Adrenal gland (tissue), 5 donors: ENCODE measurements at regions not wholly inside any gene's neighbourhood (a gene's known extent, or its start where the extent isn't known, plus 50 kb on each side); places are given as distances from the start of the nearest gene placed in this dataset.

ENCODE experiments used
- POLR2A ChIP-seq, 2 donors: fragments of 450-650 bp; IDR thresholded peaks; one replicate each; pipeline ENCODE4 v1.6.1; 2017; ENCODE audit warnings: antibody characterized with exemption in 2 of 2, mild to moderate bottlenecking in 2 of 2, moderate library complexity in 1 of 2
- TF ChIP-seq, protein P1 (sequence below), 6 experiments: fragments of 450-650 bp in 4 of 6; fragments of 200-600 bp in 2 of 6; sonication (generic) in 1 of 6; IDR thresholded peaks; 1 replicate in 5 of 6; 2 replicates in 1 of 6; pipeline versions ENCODE4 v1.5.1 to v1.8.0; 2016 to 2021; ENCODE audit warnings: antibody characterized with exemption in 6 of 6, mild to moderate bottlenecking in 2 of 6, moderate library complexity in 1 of 6
- donor health status: DM: no; HTN: no; CAD: no.

DNA sequence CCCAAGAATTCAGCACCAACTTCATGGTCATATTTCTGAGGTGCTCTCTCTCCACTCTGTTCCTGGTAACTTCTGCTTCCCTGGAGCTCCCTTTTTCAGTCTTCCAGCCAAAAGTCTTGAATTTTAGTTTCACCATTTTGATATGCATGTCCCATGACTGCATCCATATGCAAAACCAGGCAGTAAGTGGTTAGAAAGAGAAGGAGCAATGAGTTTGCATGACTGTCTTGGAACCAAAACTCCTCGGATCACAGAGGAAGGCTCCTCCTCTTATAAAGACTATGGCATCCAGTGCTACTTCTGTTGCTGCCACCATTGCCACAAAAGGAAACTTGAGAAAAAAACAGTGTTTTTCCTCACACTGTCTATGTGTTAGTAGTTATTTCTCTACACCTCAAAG is 269.1 kb upstream of the GLI3 start:
- TF ChIP-seq, protein P1, sequence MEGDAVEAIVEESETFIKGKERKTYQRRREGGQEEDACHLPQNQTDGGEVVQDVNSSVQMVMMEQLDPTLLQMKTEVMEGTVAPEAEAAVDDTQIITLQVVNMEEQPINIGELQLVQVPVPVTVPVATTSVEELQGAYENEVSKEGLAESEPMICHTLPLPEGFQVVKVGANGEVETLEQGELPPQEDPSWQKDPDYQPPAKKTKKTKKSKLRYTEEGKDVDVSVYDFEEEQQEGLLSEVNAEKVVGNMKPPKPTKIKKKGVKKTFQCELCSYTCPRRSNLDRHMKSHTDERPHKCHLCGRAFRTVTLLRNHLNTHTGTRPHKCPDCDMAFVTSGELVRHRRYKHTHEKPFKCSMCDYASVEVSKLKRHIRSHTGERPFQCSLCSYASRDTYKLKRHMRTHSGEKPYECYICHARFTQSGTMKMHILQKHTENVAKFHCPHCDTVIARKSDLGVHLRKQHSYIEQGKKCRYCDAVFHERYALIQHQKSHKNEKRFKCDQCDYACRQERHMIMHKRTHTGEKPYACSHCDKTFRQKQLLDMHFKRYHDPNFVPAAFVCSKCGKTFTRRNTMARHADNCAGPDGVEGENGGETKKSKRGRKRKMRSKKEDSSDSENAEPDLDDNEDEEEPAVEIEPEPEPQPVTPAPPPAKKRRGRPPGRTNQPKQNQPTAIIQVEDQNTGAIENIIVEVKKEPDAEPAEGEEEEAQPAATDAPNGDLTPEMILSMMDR (IDR thresholded peaks at IDR 0.05): no peak
- no peak for TF ChIP-seq POLR2A (IDR thresholded peaks at IDR 0.05)
